Ovary (tissue), 7 donors: ENCODE measurements at regions not wholly inside any gene's neighbourhood (a gene's known extent, or its start where the extent isn't known, plus 50 kb on each side); places are given as distances from the start of the nearest gene placed in this dataset.

Experiments used
- DNase-seq, 5 donors: peaks; one replicate each; pipeline ENCODE4 v3.0.0-alpha.2; 2019 to 2020
- H3K27ac ChIP-seq, 2 donors: fragments of 200-600 bp; one replicate each; pipeline versions ENCODE4 v1.5.1 to v1.8.0; 2019 to 2022
- H3K27me3 ChIP-seq: fragments of 200-600 bp; one replicate; pipeline ENCODE4 v1.8.0; 2022
- H3K36me3 ChIP-seq: fragments of 200-600 bp; sonication (generic); one replicate; pipeline ENCODE4 v1.5.1; 2019
- H3K4me1 ChIP-seq: one replicate; pipeline ENCODE4 v1.8.1; 2013; ENCODE audit warnings: mild to moderate bottlenecking, moderate library complexity; ENCODE audit not compliant: insufficient read depth
- H3K4me3 ChIP-seq: fragments of 200-600 bp; sonication (generic); one replicate; pipeline ENCODE4 v1.5.1; 2017
- H3K9me3 ChIP-seq, 2 donors: fragments of 200-600 bp in 1 of 2; sonication (generic) in 1 of 2; one replicate each; pipeline versions ENCODE4 v1.5.1 to v1.8.1; 2013 to 2019; ENCODE audit warnings: mild to moderate bottlenecking in 1 of 2, moderate library complexity in 1 of 2
- CTCF ChIP-seq, 3 donors: fragments of 450-650 bp in 2 of 3; fragments of 200-600 bp in 1 of 3; IDR thresholded peaks; one replicate each; pipeline versions ENCODE4 v1.5.1 to v1.8.0; 2016 to 2022; ENCODE audit warnings: antibody characterized with exemption in 3 of 3, mild to moderate bottlenecking in 1 of 3
- EP300 ChIP-seq: sonication (generic); formaldehyde crosslinking; IDR thresholded peaks from one replicate; pipeline ENCODE4 v1.6.1; 2017; ENCODE audit warnings: antibody characterized with exemption
- POLR2A ChIP-seq: fragments of 450-650 bp; IDR thresholded peaks from one replicate; pipeline ENCODE4 v1.6.1; 2017; ENCODE audit warnings: antibody characterized with exemption, mild to moderate bottlenecking, moderate library complexity
- WGBS, 3 donors: extraction: QIAGEN DNeasy Blood & Tissue Kit in 1 of 3; methylation state at CpG; one replicate each; pipeline versions ENCODE4 v1.1.5 to v1.1.7; 2013 to 2017; 5-methylcytosine and 5-hydroxymethylcytosine counted together
- intact Hi-C, 4 donors: fragments of 100-400 bp; cut with DNase I; formaldehyde crosslinking; loops; one replicate each; pipeline versions ENCODE4 v1.11.0 to v1.15.1; 2022 to 2023
- donor health status: DM: no; HTN: no; CAD: no; lungs with moderate emphysema.
- donor health status: DM: no; HTN: no; CAD: no.
- donor health status: Bipolar disorder and iron deficiency.
- donor health status: DM: no; HTN: no; CAD: no.
- donor health status: DM: yes; HTN: yes; CAD: no.

GRCh38 chr14:38718519-38718918, 384.5 kb downstream of the SEC23A start:
- Histone ChIP-seq H3K4me3 (no peak overlapping the region), H3K27me3 (no peaks in the 10 kb centered on the region), H3K9me3 (no peaks in the 10 kb centered on the region), H3K36me3 (no peaks in the 10 kb centered on the region), H3K4me1 (no peaks in the 10 kb centered on the region), H3K27ac (no peak overlapping the region)
- no peak for TF ChIP-seq CTCF (IDR thresholded peaks at IDR 0.05)
- no peak for TF ChIP-seq EP300
- no peak for TF ChIP-seq POLR2A
- intact Hi-C loops, result no loop called here
- WGBS, 3 donors, result 72 to 83% (median 74%) methylated on average over 2 of the region's 2 CpGs
- DNase-seq, result no peak

DNA sequence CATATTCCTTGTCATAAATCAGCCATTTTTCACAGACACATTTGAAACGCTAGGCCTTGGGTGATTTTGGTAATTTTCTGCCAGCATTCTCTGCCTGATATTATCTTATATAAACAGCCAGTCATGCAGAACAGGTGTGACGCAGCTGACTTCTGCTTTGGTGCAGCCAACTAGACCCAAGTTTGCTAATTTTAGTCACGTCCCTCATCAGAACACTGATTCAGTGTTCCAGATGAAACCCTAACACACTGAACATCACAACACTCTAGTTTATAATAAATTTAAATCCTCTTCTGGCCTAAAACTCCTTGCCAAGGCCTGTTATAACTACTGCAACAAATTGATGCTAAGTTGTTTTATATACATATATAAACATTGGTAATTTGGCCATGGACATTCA, 386.1 kb downstream of the SEC23A start:
- Histone ChIP-seq H3K36me3 (no peaks in the 10 kb centered on the region), H3K4me1 (no peaks in the 10 kb centered on the region), H3K27me3 (no peaks in the 10 kb centered on the region), H3K4me3 (no peak overlapping the region), H3K27ac (no peak overlapping the region), H3K9me3 (no peaks in the 10 kb centered on the region)
- WGBS, 3 donors, result 17 to 38% (median 27%) methylated on average over 3 of the region's 3 CpGs
- TF ChIP-seq POLR2A (no peak), EP300 (no peak), CTCF (IDR thresholded peaks at IDR 0.05) (no peak)
- intact Hi-C loops, result no loop called here
- DNase-seq, result no peak

DNA sequence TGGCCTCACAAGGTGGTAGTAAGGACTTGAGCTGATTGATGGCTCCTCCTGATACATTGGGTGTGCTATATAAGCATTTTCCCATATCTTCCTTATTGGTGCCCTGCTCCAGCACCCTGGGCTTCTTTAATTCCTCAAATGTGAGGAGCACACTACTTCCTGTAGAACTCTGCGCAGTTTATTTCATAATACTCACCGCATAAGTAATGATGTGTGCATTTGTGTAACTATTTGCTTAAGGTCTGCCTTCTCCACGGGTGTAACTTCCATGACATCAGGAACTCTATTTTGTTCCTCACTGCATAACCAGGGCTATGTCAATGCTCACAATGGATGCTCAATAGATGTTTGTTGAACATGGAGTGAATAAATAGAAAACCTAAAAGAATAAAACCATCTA, 392.2 kb downstream of the SEC23A start:
- no peak overlapping the region for H3K4me3 ChIP-seq
- TF ChIP-seq CTCF (IDR thresholded peaks at IDR 0.05), result no peak
- TF ChIP-seq POLR2A, result no peak
- no peak for TF ChIP-seq EP300
- intact Hi-C loops, result no loop called here
- H3K27me3 ChIP-seq, result no peaks in the 10 kb centered on the region
- no peak overlapping the region for H3K27ac ChIP-seq
- H3K36me3 ChIP-seq, result no peaks in the 10 kb centered on the region
- no peak for DNase-seq
- 45 to 86% (median 84%) methylated on average over 3 of the region's 3 CpGs for WGBS, 3 donors
- H3K4me1 ChIP-seq, result no peaks in the 10 kb centered on the region
- no peaks in the 10 kb centered on the region for H3K9me3 ChIP-seq

DNA sequence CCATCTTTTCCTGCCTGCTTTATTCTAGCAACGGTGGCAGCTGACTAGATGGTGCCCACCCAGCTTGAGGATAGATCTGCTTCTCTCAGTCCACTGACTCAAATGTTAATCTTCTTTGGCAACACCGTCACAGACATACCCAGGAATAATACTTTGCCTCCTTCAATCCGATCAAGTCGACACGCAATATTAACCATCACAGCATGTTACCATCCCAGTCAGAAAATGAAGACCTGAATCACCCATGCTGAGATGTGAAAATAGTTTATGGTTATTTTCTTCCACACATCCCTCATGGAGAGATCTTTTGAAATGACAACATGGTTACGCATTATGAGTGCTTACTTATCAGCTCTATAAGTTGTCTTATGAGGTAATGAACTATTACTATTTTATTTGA, 392.8 kb downstream of the SEC23A start:
- intact Hi-C loops, result no loop called here
- Histone ChIP-seq H3K36me3 (no peaks in the 10 kb centered on the region), H3K27ac (no peak overlapping the region), H3K4me3 (no peak overlapping the region), H3K9me3 (no peaks in the 10 kb centered on the region), H3K4me1 (no peaks in the 10 kb centered on the region), H3K27me3 (no peaks in the 10 kb centered on the region)
- TF ChIP-seq EP300, result no peak
- TF ChIP-seq CTCF (IDR thresholded peaks at IDR 0.05), result no peak
- TF ChIP-seq POLR2A, result no peak
- WGBS, 3 donors, result 93 to 96% (median 94%) methylated on average over 6 of the region's 6 CpGs
- no peak for DNase-seq

DNA sequence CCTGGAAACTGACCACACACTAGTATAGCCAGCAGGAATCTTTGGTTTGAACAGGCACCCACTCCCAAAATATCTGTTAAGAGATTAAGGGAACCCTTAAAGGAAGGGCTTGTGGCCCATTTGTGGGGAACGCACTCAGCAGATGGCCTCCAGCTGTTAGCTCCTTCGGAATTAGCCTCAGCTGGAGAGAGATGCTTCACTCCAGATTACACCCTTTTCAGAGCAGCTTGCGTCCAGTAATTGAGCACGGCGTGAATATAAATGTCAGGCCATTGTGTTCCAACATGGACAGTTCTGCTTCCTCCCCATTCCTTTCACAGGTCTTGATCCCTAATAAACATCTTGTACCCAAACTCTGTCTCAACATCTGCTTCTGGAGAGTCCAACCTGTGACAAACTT, 397.8 kb downstream of the SEC23A start:
- Histone ChIP-seq H3K27ac (no peak overlapping the region), H3K9me3 (no peaks in the 10 kb centered on the region), H3K4me3 (no peak overlapping the region), H3K36me3 (no peaks in the 10 kb centered on the region), H3K27me3 (no peaks in the 10 kb centered on the region), H3K4me1 (no peaks in the 10 kb centered on the region)
- TF ChIP-seq EP300, result no peak
- no peak for TF ChIP-seq CTCF (IDR thresholded peaks at IDR 0.05)
- TF ChIP-seq POLR2A, result no peak
- DNase-seq, result no peak
- 68 to 78% (median 69%) methylated on average over 5 of the region's 5 CpGs for WGBS, 3 donors
- intact Hi-C loops, result no loop called here
